Astrocyte of the hippocampus (primary cell): ENCODE measurements at regions not wholly inside any gene's neighbourhood (a gene's known extent, or its start where the extent isn't known, plus 50 kb on each side); places are given as distances from the start of the nearest gene placed in this dataset.
"Not testable (repeated sequence)": the region's sequence is repeated elsewhere in the genome, so short reads cannot be mapped to it uniquely, and the experiment has no call there.

ENCODE experiments used
- DNase-seq: peaks from one replicate; pipeline ENCODE4 v3.0.0; 2011; ENCODE audit warnings: low read depth, low spot score

GRCh38 chr2:231644426-231644825 is 51.8 kb downstream of the TEX44 start:
- no peak for DNase-seq

- peak; percentile 34 for DNase-seq
Observed at GRCh38 chr2:231646476-231646875, 53.8 kb downstream of the TEX44 start.

DNA sequence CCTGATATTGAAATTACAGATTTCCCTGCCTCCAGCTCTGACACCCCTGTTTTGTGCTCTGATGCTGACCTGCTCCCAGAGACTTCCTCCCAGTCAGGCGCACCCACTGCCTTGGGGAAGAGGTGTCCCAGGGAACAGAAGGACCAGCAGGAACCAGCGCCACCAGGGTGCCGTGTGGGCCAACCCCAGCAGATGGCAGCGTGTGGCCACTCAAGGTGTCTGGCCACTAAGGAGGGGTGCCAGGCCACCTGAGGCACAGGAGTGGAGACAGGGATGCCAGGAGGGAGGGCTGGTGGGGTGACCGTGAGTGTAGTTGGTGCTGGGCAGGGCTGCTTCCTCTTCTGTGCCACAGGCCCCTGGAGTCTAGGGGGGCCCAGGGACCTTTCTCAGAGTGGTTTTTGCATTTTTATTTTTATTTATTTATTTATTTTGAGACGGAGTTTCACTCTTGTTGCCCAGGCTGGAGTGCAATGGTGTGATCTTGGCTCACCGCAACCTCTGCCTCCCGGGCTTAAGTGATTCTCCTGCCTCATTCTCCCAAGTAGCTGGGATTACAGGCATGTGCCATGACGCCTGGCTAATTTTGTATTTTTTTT is 56.0 kb downstream of the TEX44 start:
- peak; percentile 74 for DNase-seq

DNA sequence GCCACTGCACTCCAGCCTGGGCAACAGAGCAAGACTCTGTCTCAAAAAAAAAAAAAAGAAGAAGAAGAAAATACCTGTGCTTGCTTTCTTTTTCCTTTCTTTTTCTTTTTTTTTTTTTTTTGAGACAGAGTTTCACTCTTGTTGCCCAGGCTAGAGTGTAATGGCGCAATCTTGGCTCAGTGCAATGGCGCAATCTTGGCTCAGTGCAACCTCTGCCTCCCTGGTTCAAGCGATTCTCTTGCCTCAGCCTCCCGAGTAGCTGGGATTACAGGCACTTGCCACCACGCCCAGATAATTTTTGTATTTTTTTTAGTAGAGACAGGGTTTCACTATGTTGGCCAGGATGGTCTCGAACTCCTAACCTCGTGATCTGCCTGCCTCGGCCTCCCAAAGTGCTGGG is 56.8 kb upstream of the PTMA start:
- not testable (repeated sequence) for DNase-seq

DNA sequence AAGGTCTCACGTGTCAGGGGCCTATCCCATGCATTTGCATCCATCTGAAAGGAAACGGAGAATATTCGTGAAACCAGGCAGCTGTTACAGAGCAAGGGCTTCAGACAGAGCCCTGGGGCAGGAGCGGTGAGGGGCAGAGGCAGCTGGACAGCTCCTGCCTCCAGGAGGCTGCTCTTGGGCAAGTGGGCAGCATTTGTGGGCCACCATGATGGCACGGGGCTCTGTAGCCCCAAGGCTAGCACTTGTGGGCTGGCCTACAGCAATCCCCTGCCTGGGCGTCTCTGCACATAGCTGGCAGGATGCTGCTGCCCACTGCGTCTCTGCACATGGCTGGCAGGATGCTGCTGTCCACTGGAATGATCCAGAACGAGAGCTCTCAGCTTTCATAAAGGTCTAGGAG is 52.8 kb upstream of the PTMA start:
- DNase-seq: no peak

DNA sequence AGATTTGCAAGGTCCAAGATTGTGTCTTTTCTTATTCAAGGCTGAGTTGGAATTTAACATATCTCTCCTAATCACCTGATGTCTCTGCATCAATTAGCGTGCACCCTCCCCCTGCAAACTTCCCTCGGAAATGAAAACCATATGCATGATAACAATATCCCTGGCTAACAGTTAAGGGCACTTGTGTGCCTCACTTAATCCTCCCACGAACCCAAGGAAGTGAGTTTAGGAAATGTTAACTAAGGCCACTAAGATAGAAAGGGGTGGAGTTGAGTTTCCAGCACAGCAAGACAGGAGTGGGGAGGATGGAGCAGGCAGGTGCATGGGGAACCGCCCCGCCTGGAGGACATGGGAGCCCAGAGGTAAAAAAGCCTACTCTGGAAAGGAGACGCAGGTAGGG is 52.4 kb upstream of the PTMA start:
- no peak for DNase-seq
